Pancreas (tissue), 10 donors: ENCODE measurements at regions not wholly inside any gene's neighbourhood (a gene's known extent, or its start where the extent isn't known, plus 50 kb on each side); places are given as distances from the start of the nearest gene placed in this dataset.

Experiments used
- ATAC-seq, 4 donors: fragments of 200-7000 bp; cut with Tn5 transposase; one replicate each; pipeline versions ENCODE4 v1.8.0 to v1.9.1; 2020; ENCODE audit warnings: mild to moderate bottlenecking in 4 of 4, moderate library complexity in 4 of 4
- DNase-seq, 6 donors: peaks; one replicate each; pipeline ENCODE4 v3.0.0-alpha.2; 2020
- FAIRE-seq: peaks from 2 replicates; lab custom pipeline; 2012; peaks lifted over from hg19 to GRCh38; lab: Jason Lieb, UNC
- H3K27ac ChIP-seq, 4 donors: fragments of 200-600 bp; sonication (generic); 1 replicate in 3 of 4; 2 replicates in 1 of 4; pipeline versions ENCODE4 v1.5.0 to v1.8.0; 2020
- H3K27me3 ChIP-seq, 4 donors: fragments of 200-600 bp; one replicate each; pipeline ENCODE4 v1.8.0; 2021
- H3K36me3 ChIP-seq, 3 donors: fragments of 200-600 bp; sonication (generic) in 1 of 3; one replicate each; pipeline versions ENCODE4 v1.5.0 to v1.8.0; 2020 to 2021
- H3K4me1 ChIP-seq, 3 donors: fragments of 200-600 bp; one replicate each; pipeline ENCODE4 v1.8.0; 2021
- H3K4me3 ChIP-seq, 4 donors: fragments of 200-600 bp; sonication (generic) in 2 of 4; one replicate each; pipeline versions ENCODE4 v1.5.0 to v1.8.0; 2020 to 2021
- H3K9me3 ChIP-seq, 4 donors: fragments of 200-600 bp; one replicate each; pipeline ENCODE4 v1.8.0; 2021
- WGBS, 2 donors: extraction: QIAGEN DNeasy Blood & Tissue Kit; methylation state at CpG; one replicate each; pipeline ENCODE4 v1.1.7; 2013; 5-methylcytosine and 5-hydroxymethylcytosine counted together
- intact Hi-C, 3 donors: fragments of 100-400 bp; cut with DNase I; formaldehyde crosslinking; loops; one replicate each; pipeline versions ENCODE4 v1.11.1 to v1.14.2; 2022
- TF ChIP-seq, protein P1 (sequence below), 4 donors: fragments of 200-600 bp; sonication (generic) in 3 of 4; IDR thresholded peaks; one replicate each; pipeline versions ENCODE4 v1.5.0 to v1.8.0; 2021; ENCODE audit warnings: antibody characterized with exemption in 4 of 4
- donor health status: healthy with polysubstance abuse.
- donor health status: DM: no; HTN: no; CAD: no; lungs with moderate emphysema.
- donor health status: DM: no; HTN: no; CAD: no.
- donor health status: control.
- donor health status: control.
- donor health status: Bipolar disorder and iron deficiency.
- donor health status: DM: yes; HTN: yes; CAD: no.
- donor health status: DM: no; HTN: no; CAD: no.
- donor health status: DM: no; HTN: no; CAD: no.
- donor health status: DM: yes; HTN: yes; CAD: no.

DNA sequence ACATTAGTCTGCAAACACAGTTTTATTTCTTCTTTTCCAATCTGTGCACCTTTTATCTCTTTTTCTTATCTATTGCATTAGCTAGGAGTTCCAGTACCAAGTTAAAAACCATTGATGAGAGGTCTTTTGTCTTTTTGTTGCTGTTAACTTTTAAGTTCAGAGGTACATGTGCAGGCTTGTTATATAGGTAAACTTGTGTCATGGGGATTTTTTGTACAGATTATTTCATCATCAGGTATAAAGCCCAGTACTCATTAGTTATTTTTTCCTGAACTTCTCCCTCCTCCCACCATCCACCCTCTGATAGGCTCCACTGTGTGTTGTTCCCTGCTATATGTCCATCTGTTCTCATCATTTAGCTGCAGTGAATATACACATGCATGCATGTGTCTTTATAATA lies 349.9 kb downstream of the PDHA2 start:
- Histone ChIP-seq H3K36me3 (no peaks in the 10 kb centered on the region), H3K27me3 (no peaks in the 10 kb centered on the region), H3K27ac (no peak overlapping the region), H3K4me3 (no peak overlapping the region), H3K4me1 (no peaks in the 10 kb centered on the region), H3K9me3 (no peaks in the 10 kb centered on the region)
- DNase-seq (no peak), ATAC-seq (no peak), FAIRE-seq (no peak)
- TF ChIP-seq, protein P1, sequence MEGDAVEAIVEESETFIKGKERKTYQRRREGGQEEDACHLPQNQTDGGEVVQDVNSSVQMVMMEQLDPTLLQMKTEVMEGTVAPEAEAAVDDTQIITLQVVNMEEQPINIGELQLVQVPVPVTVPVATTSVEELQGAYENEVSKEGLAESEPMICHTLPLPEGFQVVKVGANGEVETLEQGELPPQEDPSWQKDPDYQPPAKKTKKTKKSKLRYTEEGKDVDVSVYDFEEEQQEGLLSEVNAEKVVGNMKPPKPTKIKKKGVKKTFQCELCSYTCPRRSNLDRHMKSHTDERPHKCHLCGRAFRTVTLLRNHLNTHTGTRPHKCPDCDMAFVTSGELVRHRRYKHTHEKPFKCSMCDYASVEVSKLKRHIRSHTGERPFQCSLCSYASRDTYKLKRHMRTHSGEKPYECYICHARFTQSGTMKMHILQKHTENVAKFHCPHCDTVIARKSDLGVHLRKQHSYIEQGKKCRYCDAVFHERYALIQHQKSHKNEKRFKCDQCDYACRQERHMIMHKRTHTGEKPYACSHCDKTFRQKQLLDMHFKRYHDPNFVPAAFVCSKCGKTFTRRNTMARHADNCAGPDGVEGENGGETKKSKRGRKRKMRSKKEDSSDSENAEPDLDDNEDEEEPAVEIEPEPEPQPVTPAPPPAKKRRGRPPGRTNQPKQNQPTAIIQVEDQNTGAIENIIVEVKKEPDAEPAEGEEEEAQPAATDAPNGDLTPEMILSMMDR (IDR thresholded peaks at IDR 0.05): no peak
- intact Hi-C loops: no loop called here

DNA sequence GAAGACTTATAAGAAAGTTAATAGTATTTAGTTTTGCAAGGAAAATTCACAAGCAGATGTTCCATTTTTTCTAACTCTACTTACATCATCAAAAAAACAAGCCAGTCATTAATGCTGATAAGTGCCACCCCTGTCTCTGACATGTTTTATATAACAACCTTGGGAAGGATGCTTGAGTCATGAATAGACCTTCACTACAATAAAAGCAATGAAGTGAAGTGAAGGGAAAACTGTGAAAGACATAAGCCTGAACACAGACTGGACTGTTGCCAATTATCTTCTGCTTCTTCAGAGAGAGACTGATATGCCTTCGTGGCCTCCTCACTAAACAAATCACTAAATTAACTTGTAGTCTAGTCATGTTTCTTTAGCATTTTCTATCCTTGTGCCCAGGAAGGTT lies 353.2 kb downstream of the PDHA2 start:
- no peak overlapping the region for H3K4me3 ChIP-seq
- H3K36me3 ChIP-seq: no peaks in the 10 kb centered on the region
- TF ChIP-seq, protein P1 (IDR thresholded peaks at IDR 0.05): no peak
- H3K4me1 ChIP-seq: no peaks in the 10 kb centered on the region
- H3K9me3 ChIP-seq: no peaks in the 10 kb centered on the region
- H3K27me3 ChIP-seq: no peaks in the 10 kb centered on the region
- intact Hi-C loops: no loop called here
- WGBS, 2 donors: 58 to 72% methylated on average over 1 of the region's 1 CpG
- ATAC-seq (no peak), DNase-seq (no peak), FAIRE-seq (no peak)
- no peak overlapping the region for H3K27ac ChIP-seq

DNA sequence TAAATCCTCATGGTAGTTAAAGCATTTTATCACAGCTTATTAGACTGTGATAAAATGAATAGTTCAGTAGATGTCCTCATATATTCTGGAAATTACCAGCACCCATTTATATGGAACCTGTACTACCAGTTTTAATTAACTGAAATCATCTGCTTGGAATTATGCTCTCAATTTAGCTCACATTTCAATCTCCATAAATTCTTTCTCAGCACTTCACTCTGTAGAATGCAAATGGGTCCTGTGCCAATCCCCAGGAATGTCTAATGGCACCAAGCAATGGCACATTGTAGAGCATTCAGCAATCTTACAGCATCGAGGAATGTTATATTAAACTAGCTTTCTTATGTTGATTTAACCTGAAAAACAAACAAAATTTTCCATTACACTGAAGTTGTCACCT lies 355.1 kb downstream of the PDHA2 start:
- DNase-seq (no peak), ATAC-seq (no peak), FAIRE-seq (no peak)
- WGBS, 2 donors: 7 to 19% methylated on average over 1 of the region's 1 CpG
- TF ChIP-seq, protein P1 (IDR thresholded peaks at IDR 0.05): no peak
- no peaks in the 10 kb centered on the region for H3K4me1 ChIP-seq
- H3K27ac ChIP-seq: no peak overlapping the region
- H3K27me3 ChIP-seq: no peaks in the 10 kb centered on the region
- no peaks in the 10 kb centered on the region for H3K36me3 ChIP-seq
- H3K9me3 ChIP-seq: no peaks in the 10 kb centered on the region
- H3K4me3 ChIP-seq: no peak overlapping the region
- intact Hi-C loops: no loop called here

DNA sequence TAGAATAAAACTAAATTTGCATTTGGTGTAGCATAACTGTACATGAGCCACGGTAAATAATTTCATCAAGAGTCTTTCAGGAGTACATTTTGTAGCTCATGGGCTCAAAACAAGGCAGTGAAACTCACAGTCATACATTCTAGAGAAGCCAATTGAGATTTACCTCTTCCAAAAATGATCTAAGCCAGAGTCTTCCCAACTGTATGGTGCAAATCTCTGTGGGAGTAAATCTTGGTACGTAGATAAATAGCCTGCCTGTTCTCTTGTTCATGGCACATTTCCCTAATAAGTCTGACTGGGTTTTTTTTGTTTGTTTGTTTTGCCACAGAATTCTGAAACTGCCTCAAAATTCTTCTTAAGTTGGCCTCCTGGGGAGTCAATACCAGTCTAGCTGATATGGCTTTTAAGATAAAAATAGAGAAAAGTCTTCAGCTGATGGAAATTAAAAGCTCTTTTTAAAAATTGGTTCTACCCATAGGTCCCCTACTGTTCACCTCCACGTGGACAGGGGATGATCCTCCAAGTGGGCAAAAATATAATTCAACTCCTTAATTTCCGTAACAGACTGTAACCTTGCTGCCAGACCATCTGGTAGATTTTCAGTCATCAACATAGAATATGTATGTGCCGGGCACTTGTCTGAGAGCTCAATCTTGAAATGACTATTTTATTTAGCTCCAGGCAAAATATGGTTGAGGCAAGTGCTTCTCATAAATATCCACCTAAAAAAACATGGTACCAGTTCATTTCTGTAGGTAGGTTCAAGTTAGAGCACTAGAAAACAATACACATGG lies 365.4 kb downstream of the PDHA2 start:
- no peak for ATAC-seq
- DNase-seq: no peak
- intact Hi-C loops: no loop called here
- H3K27ac ChIP-seq: no peak overlapping the region
- no peak overlapping the region for H3K4me3 ChIP-seq
- no peaks in the 10 kb centered on the region for H3K36me3 ChIP-seq
- TF ChIP-seq, protein P1 (IDR thresholded peaks at IDR 0.05): no peak
- H3K9me3 ChIP-seq: no peaks in the 10 kb centered on the region
- no peaks in the 10 kb centered on the region for H3K27me3 ChIP-seq
- no peaks in the 10 kb centered on the region for H3K4me1 ChIP-seq
- no peak for FAIRE-seq
- 60 to 69% methylated on average over 5 of the region's 5 CpGs for WGBS, 2 donors

DNA sequence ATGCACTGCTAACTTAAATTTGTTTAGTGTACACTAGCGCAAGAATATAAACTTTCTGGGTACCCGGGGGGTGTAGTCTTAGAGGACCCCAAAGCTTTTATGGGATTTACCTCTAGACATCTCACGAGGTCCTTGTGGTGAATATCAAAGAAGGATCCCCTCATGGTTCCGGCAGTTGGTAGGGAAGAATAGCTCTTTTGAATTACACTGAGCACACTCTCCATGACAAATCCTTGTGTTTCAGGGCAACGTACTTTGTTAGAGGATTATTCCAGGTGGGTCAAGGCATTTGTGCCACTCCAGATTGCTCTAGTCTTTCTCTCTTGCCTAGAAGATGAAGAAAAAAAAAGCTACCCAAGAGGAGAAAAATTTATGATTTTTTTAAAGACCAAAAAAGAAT lies 387.6 kb downstream of the PDHA2 start:
- Histone ChIP-seq H3K4me3 (no peak overlapping the region), H3K27ac (no peak overlapping the region), H3K4me1 (no peaks in the 10 kb centered on the region), H3K36me3 (no peaks in the 10 kb centered on the region), H3K9me3 (no peaks in the 10 kb centered on the region), H3K27me3 (no peaks in the 10 kb centered on the region)
- TF ChIP-seq, protein P1 (IDR thresholded peaks at IDR 0.05): no peak
- DNase-seq (no peak), ATAC-seq (no peak), FAIRE-seq (no peak)
- intact Hi-C loops: no loop called here
- WGBS, 2 donors: 85 to 89% methylated on average over 5 of the region's 5 CpGs
